Immature natural killer cell (primary cell): ENCODE measurements at regions not wholly inside any gene's neighbourhood (a gene's known extent, or its start where the extent isn't known, plus 50 kb on each side); places are given as distances from the start of the nearest gene placed in this dataset.

Source experiments
- DNase-seq, 3 donors: peaks; one replicate each; pipeline ENCODE4 v3.0.0; 2022; ENCODE audit warnings: mixed read lengths in 1 of 3
- H3K27ac Mint-ChIP-seq, 6 donors: one replicate each; pipeline ENCODE4 v1.8.0; 2020; ENCODE audit warnings: mixed read lengths in 6 of 6, mild to moderate bottlenecking in 5 of 6, inconsistent platforms in 4 of 6, moderate library complexity in 3 of 6
- H3K27me3 Mint-ChIP-seq, 3 donors: one replicate each; pipeline ENCODE4 v1.8.0; 2020 to 2021; ENCODE audit warnings: low read depth in 3 of 3, mild to moderate bottlenecking in 3 of 3, mixed read lengths in 3 of 3, moderate library complexity in 3 of 3, inconsistent platforms in 1 of 3
- H3K36me3 Mint-ChIP-seq, 3 donors: one replicate each; pipeline ENCODE4 v1.8.0; 2020; ENCODE audit warnings: mixed read lengths in 3 of 3, inconsistent platforms in 2 of 3, mild to moderate bottlenecking in 2 of 3
- H3K4me1 Mint-ChIP-seq, 2 donors: one replicate each; pipeline ENCODE4 v1.8.0; 2020; ENCODE audit warnings: inconsistent platforms in 2 of 2, mild to moderate bottlenecking in 2 of 2, mixed read lengths in 2 of 2, moderate library complexity in 1 of 2
- H3K4me3 Mint-ChIP-seq, 5 donors: one replicate each; pipeline ENCODE4 v1.8.0; 2020; ENCODE audit warnings: mild to moderate bottlenecking in 5 of 5, mixed read lengths in 5 of 5, inconsistent platforms in 3 of 5, moderate library complexity in 3 of 5
- H3K9me3 Mint-ChIP-seq, 6 donors: one replicate each; pipeline ENCODE4 v1.8.0; 2020; ENCODE audit warnings: mild to moderate bottlenecking in 6 of 6, mixed read lengths in 6 of 6, inconsistent platforms in 4 of 6, moderate library complexity in 3 of 6

- no peaks in the 10 kb centered on the region for H3K4me1 Mint-ChIP-seq
- H3K36me3 Mint-ChIP-seq, result peaks cover 0 to 5% (median 0%) of the 10 kb centered on the region in 3 donors
- DNase-seq, result no peak
- H3K27me3 Mint-ChIP-seq, result peaks cover 0 to 2% (median 0%) of the 10 kb centered on the region in 3 donors
- no peak overlapping the region for H3K27ac Mint-ChIP-seq
- peaks cover 30 to 81% (median 45%) of the 10 kb centered on the region in 6 donors for H3K9me3 Mint-ChIP-seq
- H3K4me3 Mint-ChIP-seq, result no peak overlapping the region
Observed at GRCh38 chr5:97355775-97356174, 172.7 kb upstream of the RIOK2 start.

GRCh38 chr5:97363577-97363976 lies 180.5 kb upstream of the RIOK2 start:
- H3K27me3 Mint-ChIP-seq, result peaks cover 0 to 2% (median 0%) of the 10 kb centered on the region in 3 donors
- H3K9me3 Mint-ChIP-seq, result peaks cover 2 to 25% (median 10%) of the 10 kb centered on the region in 6 donors
- H3K36me3 Mint-ChIP-seq, result no peaks in the 10 kb centered on the region
- H3K27ac Mint-ChIP-seq, result no peak overlapping the region
- no peak overlapping the region for H3K4me3 Mint-ChIP-seq
- H3K4me1 Mint-ChIP-seq, result no peaks in the 10 kb centered on the region
- DNase-seq, result no peak

GRCh38 chr5:97364731-97365130 lies 181.7 kb upstream of the RIOK2 start:
- no peak overlapping the region for H3K4me3 Mint-ChIP-seq
- H3K36me3 Mint-ChIP-seq, result peaks cover 0 to under 1% (median 0%) of the 10 kb centered on the region in 3 donors
- H3K27me3 Mint-ChIP-seq, result peaks cover 0 to 2% (median under 1%) of the 10 kb centered on the region in 3 donors
- no peak for DNase-seq
- H3K4me1 Mint-ChIP-seq, result no peaks in the 10 kb centered on the region
- H3K27ac Mint-ChIP-seq, result no peak overlapping the region
- peaks cover 2 to 24% (median 10%) of the 10 kb centered on the region in 6 donors for H3K9me3 Mint-ChIP-seq

GRCh38 chr5:97365163-97365845 lies 182.3 kb upstream of the RIOK2 start:
- peaks cover 0 to 2% (median 2%) of the 10 kb centered on the region in 3 donors for H3K27me3 Mint-ChIP-seq
- no peak for DNase-seq
- peaks cover 2 to 24% (median 10%) of the 10 kb centered on the region in 6 donors for H3K9me3 Mint-ChIP-seq
- no peak overlapping the region for H3K27ac Mint-ChIP-seq
- no peaks in the 10 kb centered on the region for H3K4me1 Mint-ChIP-seq
- H3K4me3 Mint-ChIP-seq, result no peak overlapping the region
- H3K36me3 Mint-ChIP-seq, result peaks cover 0 to 3% (median 0%) of the 10 kb centered on the region in 3 donors

- Mint-ChIP-seq H3K36me3 (peaks cover 0 to 3% (median 0%) of the 10 kb centered on the region in 3 donors), H3K27ac (no peak overlapping the region), H3K27me3 (peaks cover 0 to 2% (median 2%) of the 10 kb centered on the region in 3 donors), H3K4me1 (no peaks in the 10 kb centered on the region), H3K4me3 (no peak overlapping the region), H3K9me3 (peaks cover 2 to 22% (median 10%) of the 10 kb centered on the region in 6 donors)
- no peak for DNase-seq
Observed at GRCh38 chr5:97365918-97366317, 182.9 kb upstream of the RIOK2 start.

GRCh38 chr5:97375959-97376358 lies 192.9 kb upstream of the RIOK2 start:
- peaks cover 0 to 2% (median 0%) of the 10 kb centered on the region in 3 donors for H3K27me3 Mint-ChIP-seq

GRCh38 chr5:97377582-97377981 lies 194.5 kb upstream of the RIOK2 start:
- Mint-ChIP-seq H3K4me1 (no peaks in the 10 kb centered on the region), H3K36me3 (no peaks in the 10 kb centered on the region), H3K9me3 (peaks cover 0 to 16% (median 2%) of the 10 kb centered on the region in 6 donors), H3K27me3 (peaks cover 0 to 2% (median 0%) of the 10 kb centered on the region in 3 donors), H3K4me3 (no peak overlapping the region), H3K27ac (no peak overlapping the region)
- no peak for DNase-seq

More at GRCh38 chr5:97375959-97376358, 192.9 kb upstream of the RIOK2 start:
- DNase-seq, result no peak
- Mint-ChIP-seq H3K36me3 (no peaks in the 10 kb centered on the region), H3K4me3 (no peak overlapping the region), H3K4me1 (no peaks in the 10 kb centered on the region), H3K9me3 (peaks cover 0 to 26% (median 9%) of the 10 kb centered on the region in 6 donors), H3K27ac (no peak overlapping the region)

GRCh38 chr5:97383996-97384395 lies 200.9 kb upstream of the RIOK2 start:
- Mint-ChIP-seq H3K9me3 (peaks cover 2 to 24% (median 5%) of the 10 kb centered on the region in 6 donors), H3K4me1 (no peaks in the 10 kb centered on the region), H3K36me3 (no peaks in the 10 kb centered on the region), H3K27me3 (no peaks in the 10 kb centered on the region), H3K27ac (no peak overlapping the region), H3K4me3 (no peak overlapping the region)
- DNase-seq, result no peak

GRCh38 chr5:97388794-97389193 lies 205.7 kb upstream of the RIOK2 start:
- no peaks in the 10 kb centered on the region for H3K36me3 Mint-ChIP-seq
- no peak for DNase-seq
- no peaks in the 10 kb centered on the region for H3K4me1 Mint-ChIP-seq
- H3K27ac Mint-ChIP-seq, result no peak overlapping the region
- peaks cover 0 to 2% (median 0%) of the 10 kb centered on the region in 3 donors for H3K27me3 Mint-ChIP-seq
- H3K9me3 Mint-ChIP-seq, result peaks cover 0 to 40% (median 7%) of the 10 kb centered on the region in 6 donors
- H3K4me3 Mint-ChIP-seq, result no peak overlapping the region

GRCh38 chr5:97400537-97400936 lies 217.5 kb upstream of the RIOK2 start:
- Mint-ChIP-seq H3K4me3 (no peak overlapping the region), H3K27me3 (no peaks in the 10 kb centered on the region), H3K4me1 (no peaks in the 10 kb centered on the region), H3K9me3 (peaks cover 0 to 16% (median 8%) of the 10 kb centered on the region in 6 donors), H3K36me3 (peaks cover 0 to 3% (median 0%) of the 10 kb centered on the region in 3 donors), H3K27ac (no peak overlapping the region)
- DNase-seq, result no peak

- no peak overlapping the region for H3K4me3 Mint-ChIP-seq
- H3K27ac Mint-ChIP-seq, result no peak overlapping the region
- H3K36me3 Mint-ChIP-seq, result peaks cover 0 to 3% (median 0%) of the 10 kb centered on the region in 3 donors
- H3K27me3 Mint-ChIP-seq, result peaks cover 0 to 2% (median 0%) of the 10 kb centered on the region in 3 donors
- H3K4me1 Mint-ChIP-seq, result no peaks in the 10 kb centered on the region
- no peak for DNase-seq
- H3K9me3 Mint-ChIP-seq, result peaks cover 0 to 26% (median 6%) of the 10 kb centered on the region in 6 donors
Observed at GRCh38 chr5:97405941-97406340, 222.9 kb upstream of the RIOK2 start.

GRCh38 chr5:97406946-97407676 lies 224.1 kb upstream of the RIOK2 start:
- Mint-ChIP-seq H3K4me1 (no peaks in the 10 kb centered on the region), H3K27me3 (peaks cover 0 to 2% (median 0%) of the 10 kb centered on the region in 3 donors), H3K9me3 (peaks cover 0 to 33% (median 6%) of the 10 kb centered on the region in 6 donors), H3K4me3 (no peak overlapping the region), H3K36me3 (peaks cover 0 to 3% (median 0%) of the 10 kb centered on the region in 3 donors), H3K27ac (no peak overlapping the region)
- no peak for DNase-seq

- DNase-seq, result no peak
- peaks cover 0 to 2% (median 0%) of the 10 kb centered on the region in 3 donors for H3K27me3 Mint-ChIP-seq
- no peak overlapping the region for H3K27ac Mint-ChIP-seq
- H3K9me3 Mint-ChIP-seq, result peaks cover 0 to 27% (median 6%) of the 10 kb centered on the region in 6 donors
- no peaks in the 10 kb centered on the region for H3K4me1 Mint-ChIP-seq
- H3K4me3 Mint-ChIP-seq, result no peak overlapping the region
- H3K36me3 Mint-ChIP-seq, result peaks cover 0 to 3% (median 0%) of the 10 kb centered on the region in 3 donors
Observed at GRCh38 chr5:97408331-97408730, 225.3 kb upstream of the RIOK2 start.

GRCh38 chr5:97412959-97413358 lies 229.9 kb upstream of the RIOK2 start:
- Mint-ChIP-seq H3K36me3 (no peaks in the 10 kb centered on the region), H3K4me1 (no peaks in the 10 kb centered on the region), H3K4me3 (no peak overlapping the region), H3K27me3 (peaks cover 0 to 2% (median 0%) of the 10 kb centered on the region in 3 donors), H3K9me3 (peaks cover 0 to 14% (median 2%) of the 10 kb centered on the region in 6 donors), H3K27ac (no peak overlapping the region)
- no peak for DNase-seq
